ENCODE measurements at regions not wholly inside any gene's neighbourhood (a gene's known extent, or its start where the extent isn't known, plus 50 kb on each side); places are given as distances from the start of the nearest gene placed in this dataset.

DNA sequence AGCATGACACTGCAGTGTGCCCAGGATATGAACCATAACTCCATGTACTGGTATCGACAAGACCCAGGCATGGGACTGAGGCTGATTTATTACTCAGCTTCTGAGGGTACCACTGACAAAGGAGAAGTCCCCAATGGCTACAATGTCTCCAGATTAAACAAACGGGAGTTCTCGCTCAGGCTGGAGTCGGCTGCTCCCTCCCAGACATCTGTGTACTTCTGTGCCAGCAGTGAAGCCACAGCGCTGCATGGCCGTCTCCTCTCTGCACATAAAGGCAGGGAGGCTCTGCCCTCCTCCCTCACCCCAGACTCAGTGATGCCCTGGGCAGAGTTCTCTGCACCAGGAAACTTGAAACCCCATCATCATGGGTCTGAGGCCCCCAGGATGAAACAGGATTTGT, 70.7 kb upstream of the PRSS58 start (continued):
- TF ChIP-seq, protein P1, sequence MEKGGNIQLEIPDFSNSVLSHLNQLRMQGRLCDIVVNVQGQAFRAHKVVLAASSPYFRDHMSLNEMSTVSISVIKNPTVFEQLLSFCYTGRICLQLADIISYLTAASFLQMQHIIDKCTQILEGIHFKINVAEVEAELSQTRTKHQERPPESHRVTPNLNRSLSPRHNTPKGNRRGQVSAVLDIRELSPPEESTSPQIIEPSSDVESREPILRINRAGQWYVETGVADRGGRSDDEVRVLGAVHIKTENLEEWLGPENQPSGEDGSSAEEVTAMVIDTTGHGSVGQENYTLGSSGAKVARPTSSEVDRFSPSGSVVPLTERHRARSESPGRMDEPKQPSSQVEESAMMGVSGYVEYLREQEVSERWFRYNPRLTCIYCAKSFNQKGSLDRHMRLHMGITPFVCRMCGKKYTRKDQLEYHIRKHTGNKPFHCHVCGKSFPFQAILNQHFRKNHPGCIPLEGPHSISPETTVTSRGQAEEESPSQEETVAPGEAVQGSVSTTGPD (CRISPR knock-in tag; IDR thresholded peaks at IDR 0.05), result no peak
- TF ChIP-seq ZNF660 (CRISPR knock-in tag; IDR thresholded peaks at IDR 0.05; ENCODE audit: borderline replicate concordance, low read depth) (no peak), ZNF281 (CRISPR knock-in tag; IDR thresholded peaks at IDR 0.05; ENCODE audit: borderline replicate concordance) (no peak)

DNA sequence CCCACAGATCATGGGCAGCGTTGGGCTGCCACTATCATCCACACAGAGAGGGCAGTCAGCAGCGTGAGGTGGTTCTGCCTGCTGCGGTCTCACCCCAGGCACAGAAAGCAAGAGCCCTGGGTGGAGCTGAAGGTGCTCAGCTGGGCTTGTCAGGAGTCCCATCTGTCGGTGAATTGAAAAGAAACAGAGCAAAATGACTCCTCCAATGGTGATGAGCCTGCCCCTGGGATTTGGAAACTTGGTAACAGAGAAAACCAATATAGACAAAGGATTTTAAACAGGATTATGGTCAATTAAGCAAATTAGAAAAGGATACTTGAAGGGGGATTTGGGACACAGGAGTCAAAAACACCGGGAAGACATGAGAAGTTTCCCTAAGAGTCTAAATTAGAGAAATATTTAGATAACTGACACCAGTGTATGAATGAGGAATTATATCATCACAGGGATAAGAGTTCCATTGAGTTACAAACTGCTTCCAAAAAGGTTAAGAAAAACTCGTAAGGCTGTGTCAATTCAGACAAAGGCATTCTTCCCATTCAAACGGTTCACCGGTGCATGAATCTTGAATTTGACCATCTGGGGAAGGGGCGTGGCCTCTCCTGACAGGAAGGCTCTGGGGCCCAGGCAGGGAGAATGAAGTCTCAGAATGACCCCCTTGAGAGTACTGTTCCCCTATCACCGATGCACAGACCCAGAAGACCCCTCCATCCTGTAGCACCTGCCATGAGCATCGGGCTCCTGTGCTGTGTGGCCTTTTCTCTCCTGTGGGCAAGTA, 70.0 kb upstream of the PRSS58 start:
- POLR2A ChIA-PET, result no interaction called here
- WGBS (ENCODE audit: low lambda C conversion rate), result 8% methylated on average over 9 of the region's 11 CpGs
- TF ChIP-seq U2AF1 (optimal IDR thresholded peaks at IDR 0.05; ENCODE audit: low read depth, low read length), result no peak
- TF ChIP-seq ZNF563 (CRISPR knock-in tag; IDR thresholded peaks at IDR 0.05), result no peak
- no peak for TF ChIP-seq RORA (CRISPR knock-in tag; IDR thresholded peaks at IDR 0.05)
- TF ChIP-seq TEF (CRISPR knock-in tag; IDR thresholded peaks at IDR 0.05), result no peak
- no peak for TF ChIP-seq SATB2 (CRISPR knock-in tag; IDR thresholded peaks at IDR 0.05)
- no peak for TF ChIP-seq ZNF775 (CRISPR knock-in tag; IDR thresholded peaks at IDR 0.05; ENCODE audit: borderline replicate concordance)
- TF ChIP-seq ZNF619 (CRISPR knock-in tag; IDR thresholded peaks at IDR 0.05), result no peak
- no peak for TF ChIP-seq ZNF572 (CRISPR knock-in tag; IDR thresholded peaks at IDR 0.05)
- TF ChIP-seq, protein P2, sequence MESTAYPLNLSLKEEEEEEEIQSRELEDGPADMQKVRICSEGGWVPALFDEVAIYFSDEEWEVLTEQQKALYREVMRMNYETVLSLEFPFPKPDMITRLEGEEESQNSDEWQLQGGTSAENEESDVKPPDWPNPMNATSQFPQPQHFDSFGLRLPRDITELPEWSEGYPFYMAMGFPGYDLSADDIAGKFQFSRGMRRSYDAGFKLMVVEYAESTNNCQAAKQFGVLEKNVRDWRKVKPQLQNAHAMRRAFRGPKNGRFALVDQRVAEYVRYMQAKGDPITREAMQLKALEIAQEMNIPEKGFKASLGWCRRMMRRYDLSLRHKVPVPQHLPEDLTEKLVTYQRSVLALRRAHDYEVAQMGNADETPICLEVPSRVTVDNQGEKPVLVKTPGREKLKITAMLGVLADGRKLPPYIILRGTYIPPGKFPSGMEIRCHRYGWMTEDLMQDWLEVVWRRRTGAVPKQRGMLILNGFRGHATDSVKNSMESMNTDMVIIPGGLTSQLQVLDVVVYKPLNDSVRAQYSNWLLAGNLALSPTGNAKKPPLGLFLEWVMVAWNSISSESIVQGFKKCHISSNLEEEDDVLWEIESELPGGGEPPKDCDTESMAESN (CRISPR knock-in tag; conservative IDR thresholded peaks at IDR 0.05), result no peak
- TF ChIP-seq JDP2 (CRISPR knock-in tag; IDR thresholded peaks at IDR 0.05; ENCODE audit: borderline replicate concordance), result no peak
- TF ChIP-seq DNMT1 (CRISPR knock-in tag; IDR thresholded peaks at IDR 0.05), result no peak
- no peak for TF ChIP-seq ZBTB25 (CRISPR knock-in tag; IDR thresholded peaks at IDR 0.05)

More for the DNA sequence above, 70.0 kb upstream of the PRSS58 start:
- H3K4me2 ChIP-seq (ENCODE audit: low read depth, low read length), result no peak overlapping the region
- H4K20me1 ChIP-seq (ENCODE audit: insufficient read depth, low read length), result no peaks in the 10 kb centered on the region
- intact Hi-C loops (cut with micrococcal nuclease; ENCODE audit: unreplicated experiment), result no loop called here
- no peak overlapping the region for H2AFZ ChIP-seq (ENCODE audit: low read length)
- H3K27ac ChIP-seq (ENCODE audit: extremely low read length, insufficient read depth, low read length), result no peak overlapping the region
- peaks cover 0 to 4% of the 10 kb centered on the region in 2 experiments; a peak in 1 of 5 replicates for H3K27me3 ChIP-seq (ENCODE audit: control insufficient read depth in 1 of 2, insufficient read depth in 2 of 2, low read length in 2 of 2)
- CTCF ChIA-PET (ENCODE audit: low intra/inter-chr PET ratio, low total read pairs), result no interaction called here
- no peak for FAIRE-seq
- in situ Hi-C loops (cut with HindIII; ENCODE audit: extremely low pct_ligation_motif_present, low pct_unique_long_range_greater_than_20kb), result no loop called here
- BruUV-seq (replicated peaks), result no TSS peak
- no peak for ATAC-seq
- no peak overlapping the region for H3K4me3 ChIP-seq (replicated peaks in 1 of 3; ENCODE audit: insufficient read depth in 1 of 3, low read depth in 2 of 3, low read length in 3 of 3)
- H3K9me3 ChIP-seq (ENCODE audit: low read length), result no peaks in the 10 kb centered on the region
- DNase-seq (ENCODE audit: low spot score), result no peak
- no peaks in the 10 kb centered on the region for H3K79me2 ChIP-seq (ENCODE audit: insufficient read depth, low read length)
- no peak overlapping the region for H3K9ac ChIP-seq (ENCODE audit: insufficient read depth, low read depth, low read length)
- no peaks in the 10 kb centered on the region for H3K4me1 ChIP-seq (ENCODE audit: insufficient read depth, low read length)
- no peaks in the 10 kb centered on the region for H3K36me3 ChIP-seq (replicated peaks in 1 of 2; ENCODE audit: control insufficient read depth in 1 of 2, insufficient read depth in 2 of 2, low read length in 2 of 2)
